ENCODE measurements at regions not wholly inside any gene's neighbourhood (a gene's known extent, or its start where the extent isn't known, plus 50 kb on each side); places are given as distances from the start of the nearest gene placed in this dataset.
"Not testable (repeated sequence)": the region's sequence is repeated elsewhere in the genome, so short reads cannot be mapped to it uniquely, and the experiment has no call there.

GRCh38 chr15:69760258-69760845, 307.7 kb downstream of the RPLP1 start:
- no peak overlapping the region for H3K4me3 ChIP-seq (ENCODE audit: low read depth, low read length)
- TF ChIP-seq CTCF (conservative IDR thresholded peaks at IDR 0.05; ENCODE audit: low read depth, low read length): no peak
- no peak for DNase-seq (ENCODE audit: low read depth)

- no peak for TF ChIP-seq CTCF (conservative IDR thresholded peaks at IDR 0.05; ENCODE audit: low read depth, low read length)
- peak; percentile 95 for DNase-seq (ENCODE audit: low read depth)
- no peak overlapping the region for H3K4me3 ChIP-seq (ENCODE audit: low read depth, low read length)
Observed at GRCh38 chr15:69760890-69761568, 308.4 kb downstream of the RPLP1 start.

GRCh38 chr15:69762373-69763148, 309.9 kb downstream of the RPLP1 start:
- peak; percentile 32 for TF ChIP-seq CTCF (conservative IDR thresholded peaks at IDR 0.05; ENCODE audit: low read depth, low read length)
- DNase-seq (ENCODE audit: low read depth): no peak

GRCh38 chr15:69763831-69764230, 311.2 kb downstream of the RPLP1 start:
- no peak overlapping the region for H3K4me3 ChIP-seq (ENCODE audit: low read depth, low read length)
- DNase-seq (ENCODE audit: low read depth): no peak
- TF ChIP-seq CTCF (conservative IDR thresholded peaks at IDR 0.05; ENCODE audit: low read depth, low read length): no peak

More at GRCh38 chr15:69762373-69763148, 309.9 kb downstream of the RPLP1 start:
- no peak overlapping the region for H3K4me3 ChIP-seq (ENCODE audit: low read depth, low read length)

- no peak for TF ChIP-seq CTCF (conservative IDR thresholded peaks at IDR 0.05; ENCODE audit: low read depth, low read length)
- DNase-seq (ENCODE audit: low read depth): no peak
- H3K4me3 ChIP-seq (ENCODE audit: low read depth, low read length): no peak overlapping the region
Observed at GRCh38 chr15:69766156-69766555, 313.5 kb downstream of the RPLP1 start.

GRCh38 chr15:69767191-69767590, 314.6 kb downstream of the RPLP1 start:
- H3K4me3 ChIP-seq (ENCODE audit: low read depth, low read length): no peak overlapping the region
- TF ChIP-seq CTCF (conservative IDR thresholded peaks at IDR 0.05; ENCODE audit: low read depth, low read length): no peak
- no peak for DNase-seq (ENCODE audit: low read depth)

GRCh38 chr15:69769336-69769735, 316.7 kb downstream of the RPLP1 start:
- not testable (repeated sequence) for DNase-seq (ENCODE audit: low read depth); H3K4me3 ChIP-seq (ENCODE audit: low read depth, low read length)

GRCh38 chr15:69774258-69774657, 321.6 kb downstream of the RPLP1 start:
- H3K4me3 ChIP-seq (ENCODE audit: low read depth, low read length); DNase-seq (ENCODE audit: low read depth): not testable (repeated sequence)

GRCh38 chr15:69774711-69775110, 322.1 kb downstream of the RPLP1 start:
- not testable (repeated sequence) for H3K4me3 ChIP-seq (ENCODE audit: low read depth, low read length); DNase-seq (ENCODE audit: low read depth)

Measured in epithelial cell of proximal tubule (primary cell).